ENCODE measurements at regions not wholly inside any gene's neighbourhood (a gene's known extent, or its start where the extent isn't known, plus 50 kb on each side); places are given as distances from the start of the nearest gene placed in this dataset.

DNA sequence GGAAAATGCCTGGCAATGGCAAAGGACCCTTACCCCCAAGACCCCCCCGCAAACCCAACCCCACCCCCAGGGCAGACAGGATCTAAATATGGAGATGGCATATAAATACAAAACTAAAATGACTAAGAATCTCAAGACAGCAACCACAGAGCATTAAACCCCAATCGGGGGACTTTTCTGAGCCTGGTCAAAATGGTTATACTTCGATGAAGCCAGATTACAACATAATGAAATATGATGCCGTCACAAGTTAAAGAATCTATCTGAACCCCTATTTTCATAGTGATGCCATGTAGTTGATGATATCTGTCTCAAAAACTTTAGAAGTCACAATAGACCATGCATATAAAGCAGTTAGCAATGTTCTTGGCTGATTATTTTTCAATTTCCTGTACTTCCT is 223.6 kb downstream of the CGGBP1 start:
- no peaks in the 10 kb centered on the region for H3K79me2 ChIP-seq (replicated peaks; ENCODE audit: insufficient read depth, low read length)
- H3F3A ChIP-seq (ENCODE audit: insufficient read depth, low read length, poor library complexity, severe bottlenecking): no peaks in the 10 kb centered on the region
- H3K4me2 ChIP-seq (ENCODE audit: low read length): no peak overlapping the region
- no peaks in the 10 kb centered on the region for H4K20me1 ChIP-seq (ENCODE audit: insufficient read depth)
- peaks cover 10% of the 10 kb centered on the region for H3K9me3 ChIP-seq (ENCODE audit: low read length)
- TF ChIP-seq SMC3 (conservative IDR thresholded peaks at IDR 0.05; ENCODE audit: poor library complexity): no peak
- no peak for TF ChIP-seq MXI1 (conservative IDR thresholded peaks at IDR 0.05; ENCODE audit: poor library complexity, severe bottlenecking)
- TF ChIP-seq EP300 (conservative IDR thresholded peaks at IDR 0.05; ENCODE audit: poor library complexity, severe bottlenecking): no peak
- TF ChIP-seq, protein P1, sequence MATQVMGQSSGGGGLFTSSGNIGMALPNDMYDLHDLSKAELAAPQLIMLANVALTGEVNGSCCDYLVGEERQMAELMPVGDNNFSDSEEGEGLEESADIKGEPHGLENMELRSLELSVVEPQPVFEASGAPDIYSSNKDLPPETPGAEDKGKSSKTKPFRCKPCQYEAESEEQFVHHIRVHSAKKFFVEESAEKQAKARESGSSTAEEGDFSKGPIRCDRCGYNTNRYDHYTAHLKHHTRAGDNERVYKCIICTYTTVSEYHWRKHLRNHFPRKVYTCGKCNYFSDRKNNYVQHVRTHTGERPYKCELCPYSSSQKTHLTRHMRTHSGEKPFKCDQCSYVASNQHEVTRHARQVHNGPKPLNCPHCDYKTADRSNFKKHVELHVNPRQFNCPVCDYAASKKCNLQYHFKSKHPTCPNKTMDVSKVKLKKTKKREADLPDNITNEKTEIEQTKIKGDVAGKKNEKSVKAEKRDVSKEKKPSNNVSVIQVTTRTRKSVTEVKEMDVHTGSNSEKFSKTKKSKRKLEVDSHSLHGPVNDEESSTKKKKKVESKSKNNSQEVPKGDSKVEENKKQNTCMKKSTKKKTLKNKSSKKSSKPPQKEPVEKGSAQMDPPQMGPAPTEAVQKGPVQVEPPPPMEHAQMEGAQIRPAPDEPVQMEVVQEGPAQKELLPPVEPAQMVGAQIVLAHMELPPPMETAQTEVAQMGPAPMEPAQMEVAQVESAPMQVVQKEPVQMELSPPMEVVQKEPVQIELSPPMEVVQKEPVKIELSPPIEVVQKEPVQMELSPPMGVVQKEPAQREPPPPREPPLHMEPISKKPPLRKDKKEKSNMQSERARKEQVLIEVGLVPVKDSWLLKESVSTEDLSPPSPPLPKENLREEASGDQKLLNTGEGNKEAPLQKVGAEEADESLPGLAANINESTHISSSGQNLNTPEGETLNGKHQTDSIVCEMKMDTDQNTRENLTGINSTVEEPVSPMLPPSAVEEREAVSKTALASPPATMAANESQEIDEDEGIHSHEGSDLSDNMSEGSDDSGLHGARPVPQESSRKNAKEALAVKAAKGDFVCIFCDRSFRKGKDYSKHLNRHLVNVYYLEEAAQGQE (IDR thresholded peaks at IDR 0.05; ENCODE audit: borderline replicate concordance): no peak
- TF ChIP-seq TAF1 (IDR thresholded peaks at IDR 0.05; ENCODE audit: low read depth): no peak
- TF ChIP-seq EZH2 (IDR thresholded peaks at IDR 0.05; ENCODE audit: borderline replicate concordance, insufficient read depth, low read length, poor library complexity, severe bottlenecking): no peak
- TF ChIP-seq RAD21 (conservative IDR thresholded peaks at IDR 0.05): no peak
- no peak for TF ChIP-seq POLR2AphosphoS5 (IDR thresholded peaks at IDR 0.05)
- TF ChIP-seq, protein P2, sequence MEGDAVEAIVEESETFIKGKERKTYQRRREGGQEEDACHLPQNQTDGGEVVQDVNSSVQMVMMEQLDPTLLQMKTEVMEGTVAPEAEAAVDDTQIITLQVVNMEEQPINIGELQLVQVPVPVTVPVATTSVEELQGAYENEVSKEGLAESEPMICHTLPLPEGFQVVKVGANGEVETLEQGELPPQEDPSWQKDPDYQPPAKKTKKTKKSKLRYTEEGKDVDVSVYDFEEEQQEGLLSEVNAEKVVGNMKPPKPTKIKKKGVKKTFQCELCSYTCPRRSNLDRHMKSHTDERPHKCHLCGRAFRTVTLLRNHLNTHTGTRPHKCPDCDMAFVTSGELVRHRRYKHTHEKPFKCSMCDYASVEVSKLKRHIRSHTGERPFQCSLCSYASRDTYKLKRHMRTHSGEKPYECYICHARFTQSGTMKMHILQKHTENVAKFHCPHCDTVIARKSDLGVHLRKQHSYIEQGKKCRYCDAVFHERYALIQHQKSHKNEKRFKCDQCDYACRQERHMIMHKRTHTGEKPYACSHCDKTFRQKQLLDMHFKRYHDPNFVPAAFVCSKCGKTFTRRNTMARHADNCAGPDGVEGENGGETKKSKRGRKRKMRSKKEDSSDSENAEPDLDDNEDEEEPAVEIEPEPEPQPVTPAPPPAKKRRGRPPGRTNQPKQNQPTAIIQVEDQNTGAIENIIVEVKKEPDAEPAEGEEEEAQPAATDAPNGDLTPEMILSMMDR (IDR thresholded peaks at IDR 0.05; ENCODE audit: poor library complexity, severe bottlenecking): no peak
- H3K36me3 ChIP-seq (ENCODE audit: insufficient read depth, low read length): no peaks in the 10 kb centered on the region
- no peaks in the 10 kb centered on the region for H3K9me2 ChIP-seq (ENCODE audit: insufficient read depth, low read length)
- no peak overlapping the region for H3K27ac ChIP-seq (ENCODE audit: low read length)
- H2AFZ ChIP-seq (ENCODE audit: low read depth, low read length): no peak overlapping the region
- H3K27me3 ChIP-seq (ENCODE audit: insufficient read depth, low read depth, low read length): no peaks in the 10 kb centered on the region
- no peak overlapping the region for H3K4me3 ChIP-seq (ENCODE audit: low read length)
- H3K9ac ChIP-seq (ENCODE audit: low read length): no peak overlapping the region

DNA sequence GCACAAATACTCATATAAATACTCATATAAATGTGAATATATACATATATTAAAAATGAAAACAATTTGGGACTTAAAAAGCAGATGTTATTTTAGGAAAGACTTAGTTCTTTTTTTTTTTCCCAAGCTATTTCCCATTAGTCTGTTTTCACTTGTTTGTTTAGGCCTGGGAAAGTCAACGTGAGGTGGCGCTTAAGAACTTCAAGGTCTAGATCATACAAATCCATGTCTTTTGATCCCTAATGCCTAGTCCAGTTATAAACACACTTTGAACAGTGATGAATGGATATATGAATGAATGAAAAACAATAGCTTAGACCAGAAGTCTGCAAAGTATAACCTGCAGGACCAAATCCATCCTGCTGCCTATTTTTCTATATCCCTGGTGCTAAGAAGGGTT is 224.5 kb downstream of the CGGBP1 start:
- no peaks in the 10 kb centered on the region for H3K9me2 ChIP-seq (ENCODE audit: insufficient read depth, low read length)
- no peak overlapping the region for H3K27ac ChIP-seq (ENCODE audit: low read length)
- no peak overlapping the region for H3K9ac ChIP-seq (ENCODE audit: low read length)
- no peaks in the 10 kb centered on the region for H3K27me3 ChIP-seq (ENCODE audit: insufficient read depth, low read depth, low read length)
- peaks cover 4% of the 10 kb centered on the region for H3K9me3 ChIP-seq (ENCODE audit: low read length)
- H4K20me1 ChIP-seq (ENCODE audit: insufficient read depth): no peaks in the 10 kb centered on the region
- no peaks in the 10 kb centered on the region for H3K36me3 ChIP-seq (ENCODE audit: insufficient read depth, low read length)
- H2AFZ ChIP-seq (ENCODE audit: low read depth, low read length): no peak overlapping the region
- TF ChIP-seq SMC3 (conservative IDR thresholded peaks at IDR 0.05; ENCODE audit: poor library complexity) (no peak), TAF1 (IDR thresholded peaks at IDR 0.05; ENCODE audit: low read depth) (no peak), MXI1 (conservative IDR thresholded peaks at IDR 0.05; ENCODE audit: poor library complexity, severe bottlenecking) (no peak), POLR2AphosphoS5 (IDR thresholded peaks at IDR 0.05) (no peak), EZH2 (IDR thresholded peaks at IDR 0.05; ENCODE audit: borderline replicate concordance, insufficient read depth, low read length, poor library complexity, severe bottlenecking) (no peak), EP300 (conservative IDR thresholded peaks at IDR 0.05; ENCODE audit: poor library complexity, severe bottlenecking) (no peak), RAD21 (conservative IDR thresholded peaks at IDR 0.05) (no peak)
- TF ChIP-seq, protein P1 (IDR thresholded peaks at IDR 0.05; ENCODE audit: borderline replicate concordance): no peak
- TF ChIP-seq, protein P2 (IDR thresholded peaks at IDR 0.05; ENCODE audit: poor library complexity, severe bottlenecking): no peak
- H3F3A ChIP-seq (ENCODE audit: insufficient read depth, low read length, poor library complexity, severe bottlenecking): no peaks in the 10 kb centered on the region
- H3K79me2 ChIP-seq (replicated peaks; ENCODE audit: insufficient read depth, low read length): no peaks in the 10 kb centered on the region
- H3K4me2 ChIP-seq (ENCODE audit: low read length): no peak overlapping the region
- H3K4me3 ChIP-seq (ENCODE audit: low read length): no peak overlapping the region

All from neural cell (in vitro differentiated cells).